GM12872 (cell line): ENCODE measurements at regions not wholly inside any gene's neighbourhood (a gene's known extent, or its start where the extent isn't known, plus 50 kb on each side); places are given as distances from the start of the nearest gene placed in this dataset.

Source experiments
- TF ChIP-seq, protein P1 (sequence below): IDR thresholded peaks from 3 replicates; pipeline ENCODE4 v1.5.1; 2011; ENCODE audit warnings: low read depth, mild to moderate bottlenecking, low read length, moderate library complexity; ENCODE audit not compliant: insufficient read depth

DNA sequence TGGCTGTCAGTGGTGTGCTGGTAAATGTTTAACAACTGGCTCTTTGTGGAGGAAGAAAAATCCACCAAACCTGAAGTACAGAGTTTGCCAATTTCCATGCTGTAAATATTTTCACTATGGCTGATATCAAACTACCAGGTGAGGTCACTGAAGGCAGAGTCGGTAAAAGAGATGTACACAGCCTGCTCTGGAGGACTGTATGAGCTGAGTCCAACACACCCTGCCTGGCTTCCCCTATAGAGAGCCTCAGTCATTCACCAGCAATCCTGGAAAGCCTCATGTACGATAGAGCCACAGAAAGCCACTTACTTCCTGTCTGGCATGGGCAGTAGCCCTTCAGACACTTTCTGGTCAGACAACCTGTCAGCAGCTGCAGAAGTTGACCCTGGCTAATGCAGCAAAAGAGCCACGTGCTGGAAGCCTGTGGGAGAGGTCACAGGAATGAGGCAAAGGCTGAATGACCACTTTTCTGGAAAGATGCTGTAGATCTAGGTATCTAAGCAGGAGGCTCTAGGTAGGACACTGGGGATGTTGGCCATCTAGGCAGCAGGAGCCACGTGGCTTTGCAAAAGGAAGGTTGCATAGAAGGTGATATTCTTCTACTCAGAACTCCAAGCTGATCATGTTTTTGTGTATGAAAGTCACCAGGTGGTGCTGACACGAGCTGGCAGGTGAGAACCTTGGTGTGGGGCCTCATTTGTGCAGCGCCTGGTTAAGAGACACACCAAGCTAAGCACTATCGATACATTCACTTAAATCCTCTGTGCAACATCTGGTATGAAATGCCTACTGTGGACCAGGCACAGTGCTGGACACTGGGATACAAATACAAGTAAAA, 553.9 kb downstream of the VRK1 start:
- TF ChIP-seq, protein P1, sequence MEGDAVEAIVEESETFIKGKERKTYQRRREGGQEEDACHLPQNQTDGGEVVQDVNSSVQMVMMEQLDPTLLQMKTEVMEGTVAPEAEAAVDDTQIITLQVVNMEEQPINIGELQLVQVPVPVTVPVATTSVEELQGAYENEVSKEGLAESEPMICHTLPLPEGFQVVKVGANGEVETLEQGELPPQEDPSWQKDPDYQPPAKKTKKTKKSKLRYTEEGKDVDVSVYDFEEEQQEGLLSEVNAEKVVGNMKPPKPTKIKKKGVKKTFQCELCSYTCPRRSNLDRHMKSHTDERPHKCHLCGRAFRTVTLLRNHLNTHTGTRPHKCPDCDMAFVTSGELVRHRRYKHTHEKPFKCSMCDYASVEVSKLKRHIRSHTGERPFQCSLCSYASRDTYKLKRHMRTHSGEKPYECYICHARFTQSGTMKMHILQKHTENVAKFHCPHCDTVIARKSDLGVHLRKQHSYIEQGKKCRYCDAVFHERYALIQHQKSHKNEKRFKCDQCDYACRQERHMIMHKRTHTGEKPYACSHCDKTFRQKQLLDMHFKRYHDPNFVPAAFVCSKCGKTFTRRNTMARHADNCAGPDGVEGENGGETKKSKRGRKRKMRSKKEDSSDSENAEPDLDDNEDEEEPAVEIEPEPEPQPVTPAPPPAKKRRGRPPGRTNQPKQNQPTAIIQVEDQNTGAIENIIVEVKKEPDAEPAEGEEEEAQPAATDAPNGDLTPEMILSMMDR: no peak

DNA sequence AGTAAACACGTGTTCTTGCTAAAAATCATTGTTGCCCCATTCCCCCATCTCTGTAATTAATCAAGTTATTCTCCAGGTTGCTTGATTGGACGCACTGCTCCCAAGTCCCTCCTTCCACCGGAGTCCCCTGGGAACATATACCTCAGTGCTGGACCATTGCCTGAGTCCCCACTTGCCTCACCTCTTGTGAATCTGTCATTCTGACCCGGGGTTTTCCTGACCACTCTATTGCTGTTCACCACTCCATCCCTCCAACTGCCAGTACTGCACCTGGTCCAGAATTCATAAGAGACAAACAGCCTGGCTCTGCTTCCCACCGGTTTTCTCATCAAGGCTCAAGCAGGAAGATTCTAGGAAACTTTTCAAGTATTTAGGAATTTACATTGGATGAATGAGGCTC, 555.9 kb downstream of the VRK1 start:
- TF ChIP-seq, protein P1: no peak

DNA sequence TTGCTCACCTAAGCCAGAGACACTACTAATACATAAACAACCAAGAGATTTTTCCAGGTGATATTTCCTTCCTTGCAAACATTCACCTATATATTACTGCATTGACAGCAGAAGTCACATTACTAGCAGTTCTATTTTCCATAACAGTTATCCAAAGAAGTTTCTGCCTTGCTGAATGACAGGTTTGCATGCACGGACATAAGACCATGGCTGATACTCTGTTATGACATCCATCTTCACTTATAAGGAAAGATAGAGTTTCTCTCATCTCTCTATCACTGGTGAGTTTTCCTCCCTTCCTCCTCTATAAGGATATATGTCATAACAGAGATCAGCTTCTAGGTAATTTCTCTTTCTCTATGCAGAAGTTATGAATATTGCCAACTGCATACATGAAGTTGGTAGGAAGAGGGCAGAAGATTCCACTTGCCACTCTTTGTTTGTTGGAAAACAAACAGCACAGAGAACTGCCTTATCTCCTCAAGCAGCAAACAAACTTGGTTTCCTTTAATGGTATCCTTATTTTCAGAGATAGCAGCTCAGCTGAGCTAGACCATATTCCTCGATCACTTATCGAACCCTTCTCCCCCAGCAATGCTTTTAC, 557.0 kb downstream of the VRK1 start:
- TF ChIP-seq, protein P1: no peak

DNA sequence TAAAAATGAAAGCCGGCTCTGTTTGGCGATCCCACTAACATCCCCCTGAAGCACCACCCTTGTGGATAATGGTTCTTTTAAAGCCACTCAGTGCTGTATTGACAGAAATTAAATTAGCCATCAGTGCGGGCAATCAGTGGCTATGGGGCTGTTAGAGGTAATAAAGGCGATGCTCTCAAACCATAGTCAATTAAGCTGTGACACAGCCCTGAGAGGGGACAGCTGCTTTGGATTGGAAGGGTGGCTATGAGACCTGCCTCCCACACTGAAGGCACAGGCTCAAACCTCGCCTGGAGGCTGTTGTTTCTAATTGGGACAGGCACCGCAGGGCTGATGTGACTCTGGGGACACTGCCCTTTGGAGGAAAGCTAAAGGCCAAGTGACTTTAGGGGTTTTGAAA, 562.2 kb downstream of the VRK1 start:
- TF ChIP-seq, protein P1: no peak

DNA sequence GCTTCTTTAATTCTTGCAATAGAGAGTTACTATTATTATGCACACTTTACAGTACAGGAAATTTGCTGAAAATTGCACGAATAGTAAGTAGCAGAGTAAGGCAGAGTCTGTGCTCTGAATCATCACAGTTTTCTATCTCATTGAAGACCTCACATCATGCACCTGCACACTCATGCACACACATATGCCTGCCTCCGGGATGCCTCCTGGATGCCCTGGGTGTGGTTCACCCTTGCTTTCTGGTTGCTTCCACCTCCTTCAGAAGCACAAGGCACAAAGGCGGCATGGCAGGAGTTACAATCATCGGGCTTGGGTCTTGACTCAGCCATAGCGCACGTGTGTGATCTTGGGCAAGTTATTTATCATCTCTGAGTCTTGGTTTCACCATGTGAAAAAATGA, 564.0 kb downstream of the VRK1 start:
- TF ChIP-seq, protein P1: no peak

DNA sequence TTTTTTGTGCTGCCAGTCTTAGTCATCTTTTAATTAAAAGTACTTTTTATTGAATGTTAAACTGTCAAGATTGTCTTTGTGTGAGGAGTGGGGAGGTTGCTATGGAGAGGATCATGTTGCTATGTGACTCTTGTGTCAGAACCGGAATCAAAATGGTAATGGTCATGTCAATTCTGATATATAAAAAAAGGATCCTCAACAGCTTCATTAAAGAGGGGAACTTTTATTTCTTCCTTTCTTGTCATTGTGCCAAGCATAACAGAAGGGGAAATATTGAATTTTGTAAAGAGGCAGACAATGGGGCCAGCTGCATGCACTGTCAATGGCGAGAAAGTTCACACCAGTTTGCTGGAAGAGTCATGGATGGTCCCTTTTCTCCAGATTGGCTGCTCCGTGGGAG, 564.8 kb downstream of the VRK1 start:
- TF ChIP-seq, protein P1: no peak

DNA sequence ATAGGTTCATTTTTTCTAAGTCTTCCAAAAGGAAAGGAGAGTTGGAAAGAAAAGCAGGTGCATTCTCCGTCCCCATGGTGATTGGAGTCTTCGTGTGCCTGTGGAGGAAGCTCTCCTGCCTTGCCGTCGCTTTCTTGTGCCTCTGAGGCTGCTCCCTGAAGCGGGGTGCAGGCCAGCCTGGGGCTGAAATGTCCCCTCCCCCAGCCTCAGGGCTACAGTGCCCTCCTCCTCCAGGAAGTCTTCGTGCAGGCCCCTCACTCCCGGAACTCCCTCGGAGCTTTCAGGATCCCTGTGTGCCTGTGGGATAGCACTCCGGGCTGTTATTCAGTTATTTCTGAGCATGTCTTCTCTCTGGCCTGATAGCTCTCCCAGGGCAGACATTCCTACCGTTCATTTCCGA, 569.2 kb downstream of the VRK1 start:
- TF ChIP-seq, protein P1: no peak
